ENCODE measurements at regions not wholly inside any gene's neighbourhood (a gene's known extent, or its start where the extent isn't known, plus 50 kb on each side); places are given as distances from the start of the nearest gene placed in this dataset.

DNA sequence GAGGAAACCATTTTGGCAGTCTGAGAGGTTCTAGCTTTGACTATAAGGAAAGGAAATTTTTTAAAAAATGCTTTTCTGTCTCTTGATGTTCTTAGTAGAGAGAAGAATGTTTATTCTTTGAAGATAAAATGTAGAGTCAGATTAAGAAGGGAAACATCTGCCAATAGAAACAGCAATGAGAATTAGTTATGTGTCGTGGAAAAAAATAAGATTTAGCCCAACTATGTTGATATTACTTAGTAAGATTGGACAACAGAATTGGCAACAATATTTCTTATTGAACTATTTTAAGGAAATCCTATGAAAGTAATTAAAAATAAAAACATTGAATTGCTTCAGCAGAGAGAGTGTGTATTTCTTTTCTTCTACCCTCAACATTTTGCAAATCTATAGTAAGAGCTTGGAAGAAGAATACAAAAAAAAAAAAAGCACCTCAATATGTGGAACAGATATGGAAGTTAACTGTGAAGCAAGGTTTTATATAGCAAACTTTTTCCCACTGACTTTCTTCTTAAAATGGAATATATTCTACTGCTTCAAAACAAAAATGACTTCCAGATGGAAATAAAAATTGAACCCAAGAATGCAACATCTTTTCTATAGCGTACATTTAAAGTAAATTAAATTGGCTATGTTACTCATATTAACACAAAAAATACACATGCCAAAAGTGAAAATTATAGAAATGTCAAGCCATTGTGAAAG lies 177.9 kb downstream of the FAM124B start:
- Histone ChIP-seq H3K9ac (ENCODE audit: extremely low read depth, insufficient read length, low read length) (no peak overlapping the region), H3K79me2 (ENCODE audit: insufficient read depth, low read length) (no peaks in the 10 kb centered on the region), H3K14ac (ENCODE audit: insufficient read depth, low read length) (no peak overlapping the region), H2BK5ac (ENCODE audit: insufficient read length, low read length) (no peak overlapping the region), H3K23me2 (ENCODE audit: insufficient read length, low read depth, low read length, poor library complexity, severe bottlenecking) (no peaks in the 10 kb centered on the region), H3T11ph (ENCODE audit: low read length) (no peak overlapping the region), H2AK5ac (ENCODE audit: insufficient read length, low read length) (no peak overlapping the region), H2BK12ac (ENCODE audit: insufficient read length, low read depth, low read length) (no peak overlapping the region), H3K56ac (ENCODE audit: insufficient read length, low read depth, low read length) (no peak overlapping the region), H3K4me1 (ENCODE audit: insufficient read depth, low read length) (no peaks in the 10 kb centered on the region; the same call in 1 of the 2 replicates), H3K18ac (ENCODE audit: insufficient read length, low read depth, low read length) (no peak overlapping the region), H2BK20ac (ENCODE audit: low read depth, low read length, poor library complexity, severe bottlenecking) (no peak overlapping the region), H4K20me1 (ENCODE audit: control insufficient read depth, insufficient read depth, insufficient read length) (no peaks in the 10 kb centered on the region), H2BK15ac (ENCODE audit: low read depth, low read length) (no peak overlapping the region), H4K8ac (replicated peaks; ENCODE audit: insufficient read length, low read depth, low read length) (no peak overlapping the region), H2BK120ac (ENCODE audit: low read depth, low read length, poor library complexity, severe bottlenecking) (no peak overlapping the region), H3K27ac (ENCODE audit: insufficient read length, low read depth, low read length) (no peak overlapping the region), H3K23ac (ENCODE audit: insufficient read length, low read depth, low read length) (no peak overlapping the region), H3K4me2 (ENCODE audit: insufficient read depth, insufficient read length, low read length) (no peak overlapping the region), H3K27me3 (ENCODE audit: insufficient read depth, low read length) (no peaks in the 10 kb centered on the region), H3K79me1 (ENCODE audit: insufficient read depth, low read depth, low read length, poor library complexity, severe bottlenecking) (no peaks in the 10 kb centered on the region), H4K5ac (ENCODE audit: insufficient read length, low read depth, low read length) (no peak overlapping the region), H2AFZ (ENCODE audit: low read length) (no peak overlapping the region), H4K91ac (ENCODE audit: insufficient read length, low read depth, low read length) (no peak overlapping the region), H3K4ac (ENCODE audit: low read depth, low read length) (no peak overlapping the region), H3K9me3 (ENCODE audit: control insufficient read depth, low read depth, low read length) (no peaks in the 10 kb centered on the region)
- TF ChIP-seq CTCF (conservative IDR thresholded peaks at IDR 0.05): no peak
- peaks cover 5% of the 10 kb centered on the region for H3K27me3 Mint-ChIP-seq (ENCODE audit: low read depth)
- H3K36me3 Mint-ChIP-seq (ENCODE audit: insufficient read depth in 1 of 3, low read depth in 3 of 3): peaks cover 0 to 10% (median 0%) of the 10 kb centered on the region in 3 experiments; a peak in 4 of 7 replicates
- DNase-seq: no peak
- peaks cover 35 to 38% of the 10 kb centered on the region in 2 experiments for H3K4me1 Mint-ChIP-seq
- H3K27ac Mint-ChIP-seq: no peak overlapping the region
- H3K4me3 Mint-ChIP-seq: no peak overlapping the region
- WGBS (ENCODE audit: extremely low coverage, insufficient read length, low lambda C conversion rate): no CpG with 5 or more reads among the region's 2 CpGs
- peaks cover 3 to 8% of the 10 kb centered on the region in 2 experiments; a peak in 3 of 5 replicates for H3K9me3 Mint-ChIP-seq

All from H9 (cell line).